ENCODE measurements at regions not wholly inside any gene's neighbourhood (a gene's known extent, or its start where the extent isn't known, plus 50 kb on each side); places are given as distances from the start of the nearest gene placed in this dataset.

DNA sequence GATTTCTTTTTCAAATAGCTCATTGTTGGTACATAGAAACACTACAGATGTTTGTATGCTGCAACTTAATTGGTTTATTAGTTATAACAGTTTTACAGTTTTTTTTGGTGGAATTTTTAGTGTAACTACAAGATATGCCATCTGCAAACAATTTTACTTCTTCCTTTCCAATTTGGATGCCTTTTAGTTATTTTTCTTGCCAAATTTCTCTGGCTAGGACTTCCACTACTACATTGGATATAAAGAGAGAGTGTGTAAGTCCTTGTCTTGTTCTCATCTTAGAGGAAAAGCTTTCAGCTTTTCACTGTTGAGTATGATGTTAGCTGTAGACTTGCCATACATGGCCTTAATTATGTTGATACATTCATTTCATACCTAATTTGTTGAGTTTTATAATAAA lies 143.6 kb upstream of the EOMES start:
- TF ChIP-seq CTCF (IDR thresholded peaks at IDR 0.05; ENCODE audit: borderline replicate concordance, extremely low read depth, insufficient read depth): no peak
- no peaks in the 10 kb centered on the region for H3K4me1 ChIP-seq (ENCODE audit: control insufficient read depth in 2 of 3, insufficient read depth in 2 of 3, low read depth in 1 of 3, low read length in 3 of 3)
- H3K9ac ChIP-seq (ENCODE audit: low read length in 3 of 3): no peak overlapping the region
- H3K36me3 ChIP-seq (ENCODE audit: control insufficient read depth in 2 of 3, insufficient read depth in 3 of 3, low read length in 3 of 3): no peaks in the 10 kb centered on the region
- no peak overlapping the region for H3K27ac ChIP-seq (ENCODE audit: low read depth in 2 of 2, low read length in 2 of 2)
- peaks cover 0 to 5% (median 3%) of the 10 kb centered on the region in 3 donors for H3K9me3 ChIP-seq (ENCODE audit: control insufficient read depth in 2 of 3, insufficient read depth in 1 of 3, low read length in 3 of 3)
- FAIRE-seq (no peak), DNase-seq (no peak)
- no peak overlapping the region for H3K4me3 ChIP-seq (ENCODE audit: low read length in 3 of 3)
- H3K27me3 ChIP-seq (ENCODE audit: control insufficient read depth, insufficient read depth, low read length): no peaks in the 10 kb centered on the region
- intact Hi-C loops (cut with DNase I): no loop called here

- Histone ChIP-seq H3K9me3 (ENCODE audit: control insufficient read depth in 2 of 3, insufficient read depth in 1 of 3, low read length in 3 of 3) (peaks cover 0 to 5% (median 3%) of the 10 kb centered on the region in 3 donors), H3K27ac (ENCODE audit: low read depth in 2 of 2, low read length in 2 of 2) (no peak overlapping the region), H3K4me3 (ENCODE audit: low read length in 3 of 3) (no peak overlapping the region), H3K27me3 (ENCODE audit: control insufficient read depth, insufficient read depth, low read length) (no peaks in the 10 kb centered on the region), H3K4me1 (ENCODE audit: control insufficient read depth in 2 of 3, insufficient read depth in 2 of 3, low read depth in 1 of 3, low read length in 3 of 3) (no peaks in the 10 kb centered on the region), H3K9ac (ENCODE audit: low read length in 3 of 3) (no peak overlapping the region), H3K36me3 (ENCODE audit: control insufficient read depth in 2 of 3, insufficient read depth in 3 of 3, low read length in 3 of 3) (no peaks in the 10 kb centered on the region)
- intact Hi-C loops (cut with DNase I): no loop called here
- no peak for FAIRE-seq
- TF ChIP-seq CTCF (IDR thresholded peaks at IDR 0.05; ENCODE audit: borderline replicate concordance, extremely low read depth, insufficient read depth): no peak
- DNase-seq: no peak
These were observed 147.0 kb upstream of the EOMES start for GRCh38 chr3:27869152-27869551.

GRCh38 chr3:27877061-27878013 lies 155.2 kb upstream of the EOMES start:
- no peaks in the 10 kb centered on the region for H3K36me3 ChIP-seq (ENCODE audit: control insufficient read depth in 2 of 3, insufficient read depth in 3 of 3, low read length in 3 of 3)
- H3K27me3 ChIP-seq (ENCODE audit: control insufficient read depth, insufficient read depth, low read length): no peaks in the 10 kb centered on the region
- H3K4me3 ChIP-seq (ENCODE audit: low read length in 3 of 3): no peak overlapping the region
- FAIRE-seq: no peak
- intact Hi-C loops (cut with DNase I): no loop called here
- TF ChIP-seq CTCF (IDR thresholded peaks at IDR 0.05; ENCODE audit: borderline replicate concordance, extremely low read depth, insufficient read depth): no peak
- H3K9ac ChIP-seq (ENCODE audit: low read length in 3 of 3): no peak overlapping the region
- H3K4me1 ChIP-seq (ENCODE audit: control insufficient read depth in 2 of 3, insufficient read depth in 2 of 3, low read depth in 1 of 3, low read length in 3 of 3): no peaks in the 10 kb centered on the region
- H3K9me3 ChIP-seq (ENCODE audit: control insufficient read depth in 2 of 3, insufficient read depth in 1 of 3, low read length in 3 of 3): no peaks in the 10 kb centered on the region
- DNase-seq: no peak
- no peak overlapping the region for H3K27ac ChIP-seq (ENCODE audit: low read depth in 2 of 2, low read length in 2 of 2)
